ENCODE measurements at regions not wholly inside any gene's neighbourhood (a gene's known extent, or its start where the extent isn't known, plus 50 kb on each side); places are given as distances from the start of the nearest gene placed in this dataset.
A peak's percentile ranks its signal among the peaks of the same experiment; 100 is the strongest.

- TF ChIP-seq XRCC3 (IDR thresholded peaks at IDR 0.05) (no peak), XRCC5 (IDR thresholded peaks at IDR 0.05; ENCODE audit: low read depth, low read length) (no peak), PHB2 (IDR thresholded peaks at IDR 0.05; ENCODE audit: low read depth) (no peak), ZNF277 (CRISPR knock-in tag; IDR thresholded peaks at IDR 0.05; ENCODE audit: borderline replicate concordance) (no peak), SMC3 (conservative IDR thresholded peaks at IDR 0.05; ENCODE audit: insufficient read depth, low read depth, low read length) (no peak), MCM7 (IDR thresholded peaks at IDR 0.05) (no peak), RBM14 (IDR thresholded peaks at IDR 0.05; ENCODE audit: borderline replicate concordance, insufficient read depth, low read depth, low read length) (no peak), ATF4 (CRISPR knock-in tag; IDR thresholded peaks at IDR 0.05) (no peak), RBM17 (IDR thresholded peaks at IDR 0.05; ENCODE audit: borderline replicate concordance, low read depth, low read length) (no peak), MBD1 (CRISPR knock-in tag; IDR thresholded peaks at IDR 0.05) (no peak)
- ChIA-PET POLR2A (no interaction called here), CTCF (ENCODE audit: low intra/inter-chr PET ratio) (no interaction called here)
- intact Hi-C loops (cut with micrococcal nuclease): no loop called here
- ATAC-seq (no peak), FAIRE-seq (no peak), DNase-seq (ENCODE audit: extremely low read depth in 1 of 4, low spot score in 3 of 4) (peak in 3 of 4 experiments; percentile 5 to 9 (median 5))
- no peaks in the 10 kb centered on the region for H4K20me1 ChIP-seq (replicated peaks; ENCODE audit: control insufficient read depth, insufficient read depth, low read length)
- H3K9ac ChIP-seq (ENCODE audit: insufficient read depth in 1 of 2, low read depth in 2 of 2, low read length in 2 of 2): no peak overlapping the region
- in situ Hi-C loops (cut with MboI): no loop called here
- no peaks in the 10 kb centered on the region for H3K4me1 ChIP-seq (replicated peaks in 1 of 2; ENCODE audit: control insufficient read depth in 2 of 2, insufficient read depth in 2 of 2, low read length in 2 of 2)
- no peaks in the 10 kb centered on the region for H3K9me1 ChIP-seq (ENCODE audit: control insufficient read depth, insufficient read depth, low read length)
- BruUV-seq (replicated peaks): no TSS peak
- no peaks in the 10 kb centered on the region for H3K9me3 ChIP-seq (replicated peaks; ENCODE audit: control insufficient read depth, insufficient read depth, low read depth, low read length)
- no peak overlapping the region for H3K4me2 ChIP-seq (ENCODE audit: insufficient read depth, low read length)
- 0% methylated on average over 5 of the region's 7 CpGs for WGBS (ENCODE audit: insufficient coverage, low coverage, missing lambda C conversion rate)
- no peaks in the 10 kb centered on the region for H3K27me3 ChIP-seq (ENCODE audit: control insufficient read depth in 2 of 2, insufficient read depth in 2 of 2, low read length in 2 of 2)
- no peak overlapping the region for H3K27ac ChIP-seq (ENCODE audit: extremely low read depth, low read depth, low read length)
- H3K79me2 ChIP-seq (ENCODE audit: control insufficient read depth, insufficient read depth, low read length): no peaks in the 10 kb centered on the region
- H3K36me3 ChIP-seq (ENCODE audit: control insufficient read depth, insufficient read depth, low read length): no peaks in the 10 kb centered on the region
- no peak overlapping the region for H2AFZ ChIP-seq (ENCODE audit: low read depth, low read length)
- no peak overlapping the region for H3K4me3 ChIP-seq
Observed at GRCh38 chr13:22175815-22176214, 504.9 kb downstream of the FGF9 start.
